ENCODE measurements at regions not wholly inside any gene's neighbourhood (a gene's known extent, or its start where the extent isn't known, plus 50 kb on each side); places are given as distances from the start of the nearest gene placed in this dataset.
"Not testable (repeated sequence)": the region's sequence is repeated elsewhere in the genome, so short reads cannot be mapped to it uniquely, and the experiment has no call there.

- Mint-ChIP-seq H3K27ac (no peak overlapping the region), H3K36me3 (ENCODE audit: low read depth) (peaks cover 7% of the 10 kb centered on the region), H3K4me1 (peaks cover 14% of the 10 kb centered on the region), H3K27me3 (peaks cover 63% of the 10 kb centered on the region), H3K4me3 (no peak overlapping the region), H3K9me3 (peaks cover 5% of the 10 kb centered on the region)
- POLR2A ChIA-PET: no interaction called here
- no peak for DNase-seq
- CTCF ChIA-PET: interaction anchor here (0.8 kb wide), 1 partner anchor 21 kb away, joined by 3 read pairs; no protein-coding TSS in a partner anchor
These were observed 121.0 kb downstream of the KCNRG start for GRCh38 chr13:50136226-50136625.

GRCh38 chr13:50136678-50137077, 121.4 kb downstream of the KCNRG start:
- no peak overlapping the region for H3K4me3 Mint-ChIP-seq
- H3K36me3 Mint-ChIP-seq (ENCODE audit: low read depth): peaks cover 7% of the 10 kb centered on the region
- no peak overlapping the region for H3K27ac Mint-ChIP-seq
- ChIA-PET CTCF (interaction anchor here (0.6 to 0.8 kb wide), 2 partner anchors 21 to 1198 kb away, joined by 3 to 4 read pairs; no protein-coding TSS in a partner anchor), POLR2A (no interaction called here)
- peaks cover 5% of the 10 kb centered on the region for H3K9me3 Mint-ChIP-seq
- H3K27me3 Mint-ChIP-seq: peaks cover 62% of the 10 kb centered on the region
- DNase-seq: no peak
- H3K4me1 Mint-ChIP-seq: peaks cover 10% of the 10 kb centered on the region

GRCh38 chr13:50139435-50139934, 124.2 kb downstream of the KCNRG start:
- CTCF ChIA-PET: interaction anchor here (0.6 kb wide), 1 partner anchor 64 kb away, joined by 3 read pairs; no protein-coding TSS in a partner anchor
- POLR2A ChIA-PET; H3K4me1 Mint-ChIP-seq; H3K27ac Mint-ChIP-seq; H3K4me3 Mint-ChIP-seq; H3K9me3 Mint-ChIP-seq; DNase-seq; H3K36me3 Mint-ChIP-seq (ENCODE audit: low read depth): not testable (repeated sequence)
- H3K27me3 Mint-ChIP-seq: peaks cover 46% of the 10 kb centered on the region

GRCh38 chr13:50140153-50140552, 124.9 kb downstream of the KCNRG start:
- H3K4me3 Mint-ChIP-seq: no peak overlapping the region
- CTCF ChIA-PET: no interaction called here

DNA sequence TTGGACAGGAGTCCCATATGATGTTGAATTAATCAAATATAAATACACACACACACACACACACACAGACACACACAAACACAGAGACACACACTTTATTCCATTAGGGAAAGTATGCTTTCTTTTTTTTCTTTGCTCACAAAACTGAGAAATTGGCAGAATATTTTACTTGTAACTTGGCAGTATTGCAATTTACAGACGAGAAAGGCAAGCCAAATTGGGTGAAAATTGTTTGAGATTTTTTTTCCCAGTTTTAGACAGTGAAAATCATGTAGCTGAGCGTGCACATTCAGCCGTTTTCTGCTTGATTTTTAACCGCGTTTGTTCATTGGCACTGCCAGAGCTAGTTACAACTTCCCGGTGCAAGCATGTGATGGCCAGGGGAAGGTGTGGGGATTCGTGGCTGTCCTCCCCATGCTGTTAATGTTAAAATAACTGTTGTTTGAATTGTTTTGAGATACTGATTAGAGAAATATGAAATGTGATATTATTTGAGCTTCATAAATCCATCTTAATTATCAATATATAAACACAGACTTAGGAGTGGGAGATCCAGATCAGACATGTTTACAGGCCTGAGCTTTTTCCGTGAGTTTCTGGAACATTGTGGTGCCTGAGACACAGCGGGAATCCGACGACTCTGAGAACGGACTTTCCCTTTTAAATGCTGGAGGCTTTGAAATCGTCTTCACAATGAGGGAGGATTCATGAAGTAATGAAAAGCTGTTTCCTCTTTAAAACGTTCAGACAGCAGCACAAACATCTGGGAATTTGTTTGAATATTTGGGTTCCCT, 125.5 kb downstream of the KCNRG start:
- Mint-ChIP-seq H3K9me3 (no peaks in the 10 kb centered on the region), H3K4me1 (no peaks in the 10 kb centered on the region), H3K4me3 (no peak overlapping the region), H3K36me3 (ENCODE audit: low read depth) (no peaks in the 10 kb centered on the region), H3K27me3 (peaks cover 37% of the 10 kb centered on the region), H3K27ac (no peak overlapping the region)
- ChIA-PET POLR2A (no interaction called here), CTCF (no interaction called here)
- DNase-seq: no peak

More at GRCh38 chr13:50140153-50140552, 124.9 kb downstream of the KCNRG start:
- DNase-seq: no peak
- no peak overlapping the region for H3K27ac Mint-ChIP-seq
- H3K27me3 Mint-ChIP-seq: peaks cover 40% of the 10 kb centered on the region
- H3K36me3 Mint-ChIP-seq (ENCODE audit: low read depth): no peaks in the 10 kb centered on the region
- H3K9me3 Mint-ChIP-seq: no peaks in the 10 kb centered on the region
- POLR2A ChIA-PET: no interaction called here
- H3K4me1 Mint-ChIP-seq: no peaks in the 10 kb centered on the region

- H3K4me3 Mint-ChIP-seq: no peak overlapping the region
- CTCF ChIA-PET: no interaction called here
- no peaks in the 10 kb centered on the region for H3K36me3 Mint-ChIP-seq (ENCODE audit: low read depth)
- POLR2A ChIA-PET: no interaction called here
- no peak for DNase-seq
- H3K4me1 Mint-ChIP-seq: no peaks in the 10 kb centered on the region
- H3K9me3 Mint-ChIP-seq: no peaks in the 10 kb centered on the region
- no peak overlapping the region for H3K27ac Mint-ChIP-seq
- peaks cover 37% of the 10 kb centered on the region for H3K27me3 Mint-ChIP-seq
These were observed 126.2 kb downstream of the KCNRG start for GRCh38 chr13:50141375-50141975.

DNA sequence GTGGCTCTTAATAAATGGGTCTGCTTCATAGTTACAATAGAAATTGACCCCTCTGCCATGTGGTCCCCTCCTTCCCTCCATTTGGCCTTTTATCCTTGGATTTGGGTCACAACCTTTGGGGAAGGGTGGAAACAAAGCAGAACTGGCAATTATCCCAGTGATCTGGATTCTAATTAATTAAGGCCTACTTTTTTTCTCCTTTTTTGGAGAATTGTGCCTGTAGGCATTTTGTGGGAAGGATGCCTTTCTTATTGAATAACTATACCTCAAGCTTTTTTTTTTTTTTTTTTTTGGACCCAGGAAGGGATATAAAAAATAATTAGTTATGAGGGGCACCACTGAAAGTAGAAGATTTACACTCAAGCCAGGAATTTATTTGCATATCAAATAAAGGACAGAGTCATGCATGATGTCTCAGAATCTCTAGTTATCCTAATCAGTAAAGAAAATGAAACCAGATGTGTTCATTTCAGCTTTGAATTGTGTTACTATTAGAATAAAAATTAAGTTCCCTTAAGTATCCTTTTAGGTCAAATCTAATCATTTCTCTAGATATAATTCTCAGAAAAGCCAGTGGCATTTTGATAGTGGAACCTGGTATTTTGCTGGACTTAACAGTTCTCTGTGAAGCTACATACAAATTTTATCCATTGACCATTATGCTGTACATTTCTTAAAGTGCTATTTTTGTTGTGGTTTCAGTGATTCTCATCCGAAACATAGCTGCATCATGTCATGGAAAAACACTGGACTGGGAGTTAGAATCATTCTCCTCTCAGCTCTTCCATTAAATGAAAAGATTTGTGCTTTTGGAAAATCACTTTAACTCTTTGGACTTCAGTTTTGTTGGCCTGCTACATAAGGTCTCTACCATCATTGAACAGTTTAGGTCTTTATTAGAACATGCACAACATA, 129.3 kb downstream of the KCNRG start:
- ChIA-PET CTCF (interaction anchor here (0.9 kb wide), 1 partner anchor 12 kb away, joined by 3 read pairs; no protein-coding TSS in a partner anchor), POLR2A (no interaction called here)
- Mint-ChIP-seq H3K9me3 (no peaks in the 10 kb centered on the region), H3K4me3 (no peak overlapping the region), H3K36me3 (ENCODE audit: low read depth) (no peaks in the 10 kb centered on the region), H3K4me1 (no peaks in the 10 kb centered on the region), H3K27ac (no peak overlapping the region), H3K27me3 (peaks cover 42% of the 10 kb centered on the region)
- DNase-seq: no peak

- Mint-ChIP-seq H3K4me1 (peaks cover 13% of the 10 kb centered on the region), H3K4me3 (no peak overlapping the region), H3K27ac (no peak overlapping the region), H3K27me3 (peaks cover 41% of the 10 kb centered on the region), H3K36me3 (ENCODE audit: low read depth) (no peaks in the 10 kb centered on the region), H3K9me3 (no peaks in the 10 kb centered on the region)
- ChIA-PET POLR2A (no interaction called here), CTCF (interaction anchor here (0.7 kb wide), 1 partner anchor 19 kb away, joined by 3 read pairs; no protein-coding TSS in a partner anchor)
- no peak for DNase-seq
These were observed 134.0 kb downstream of the KCNRG start for GRCh38 chr13:50149214-50149613.

GRCh38 chr13:50149932-50150331, 134.7 kb downstream of the KCNRG start:
- DNase-seq: no peak
- CTCF ChIA-PET: interaction anchor here (0.7 kb wide), 1 partner anchor 18 kb away, joined by 3 read pairs; no protein-coding TSS in a partner anchor
- Mint-ChIP-seq H3K4me3 (no peak overlapping the region), H3K4me1 (peaks cover 13% of the 10 kb centered on the region), H3K9me3 (no peaks in the 10 kb centered on the region), H3K27ac (no peak overlapping the region), H3K36me3 (ENCODE audit: low read depth) (no peaks in the 10 kb centered on the region), H3K27me3 (peaks cover 40% of the 10 kb centered on the region)
- POLR2A ChIA-PET: no interaction called here

GRCh38 chr13:50152224-50152623, 137.0 kb downstream of the KCNRG start:
- no peak for DNase-seq
- Mint-ChIP-seq H3K9me3 (no peaks in the 10 kb centered on the region), H3K36me3 (ENCODE audit: low read depth) (no peaks in the 10 kb centered on the region), H3K4me1 (peaks cover 13% of the 10 kb centered on the region), H3K27me3 (peaks cover 37% of the 10 kb centered on the region), H3K27ac (peak overlapping the region; percentile 6), H3K4me3 (peak overlapping the region; percentile 47)
- POLR2A ChIA-PET: no interaction called here
- CTCF ChIA-PET: no interaction called here

- Mint-ChIP-seq H3K27ac (no peak overlapping the region), H3K4me3 (peak overlapping the region; percentile 47)
- CTCF ChIA-PET: interaction anchor here (0.7 kb wide), 1 partner anchor 133 kb away, joined by 3 read pairs; no protein-coding TSS in a partner anchor
These were observed 137.5 kb downstream of the KCNRG start for GRCh38 chr13:50152655-50153309.

DNA sequence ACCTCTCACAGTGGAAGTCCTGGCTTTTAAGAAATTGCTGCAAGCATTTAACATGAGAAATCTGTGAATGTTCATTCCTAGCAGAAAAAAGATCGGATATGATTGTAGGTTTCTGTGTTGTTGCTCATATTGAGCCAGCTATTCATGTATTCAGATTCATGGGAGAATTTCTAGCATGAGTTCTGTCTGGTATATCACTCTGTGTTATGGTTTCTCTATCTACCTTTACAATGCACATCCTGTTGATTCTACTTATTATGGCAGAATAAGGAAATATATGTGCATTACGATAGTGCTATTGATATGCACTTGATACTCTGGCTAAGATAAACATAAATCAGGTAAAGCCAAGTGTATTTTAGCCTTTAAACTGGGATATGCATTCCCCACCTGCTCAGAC, 138.2 kb downstream of the KCNRG start:
- no peaks in the 10 kb centered on the region for H3K9me3 Mint-ChIP-seq
- no peak overlapping the region for H3K4me3 Mint-ChIP-seq
- no peak for DNase-seq
- peaks cover 13% of the 10 kb centered on the region for H3K4me1 Mint-ChIP-seq
- peaks cover 28% of the 10 kb centered on the region for H3K27me3 Mint-ChIP-seq
- POLR2A ChIA-PET: no interaction called here
- CTCF ChIA-PET: interaction anchor here (0.7 kb wide), 1 partner anchor 134 kb away, joined by 3 read pairs; no protein-coding TSS in a partner anchor
- H3K27ac Mint-ChIP-seq: no peak overlapping the region
- no peaks in the 10 kb centered on the region for H3K36me3 Mint-ChIP-seq (ENCODE audit: low read depth)

More at GRCh38 chr13:50152655-50153309, 137.5 kb downstream of the KCNRG start:
- no peak for DNase-seq
- Mint-ChIP-seq H3K4me1 (peaks cover 13% of the 10 kb centered on the region), H3K36me3 (ENCODE audit: low read depth) (no peaks in the 10 kb centered on the region), H3K27me3 (peaks cover 34% of the 10 kb centered on the region), H3K9me3 (no peaks in the 10 kb centered on the region)
- POLR2A ChIA-PET: no interaction called here
